Fibroblast of mammary gland (primary cell): ENCODE measurements at regions not wholly inside any gene's neighbourhood (a gene's known extent, or its start where the extent isn't known, plus 50 kb on each side); places are given as distances from the start of the nearest gene placed in this dataset.

Experiments
- DNase-seq: peaks from one replicate; pipeline ENCODE4 v3.0.0-alpha.2; 2010; ENCODE audit warnings: low read depth
- H3K4me3 ChIP-seq: 2 replicates; pipeline ENCODE4 v1.5.1; 2011; ENCODE audit warnings: low read depth, mild to moderate bottlenecking, low read length, moderate library complexity; ENCODE audit not compliant: control insufficient read depth
- CTCF ChIP-seq: conservative IDR thresholded peaks from 2 replicates; pipeline ENCODE4 v1.5.1; 2011; ENCODE audit warnings: low read depth, low read length, inconsistent platforms; ENCODE audit not compliant: control insufficient read depth, insufficient read depth

- no peak for DNase-seq
- H3K4me3 ChIP-seq = no peak overlapping the region
- no peak for TF ChIP-seq CTCF
These were observed 613.5 kb upstream of the SETBP1 start for GRCh38 chr18:44067186-44067585.

GRCh38 chr18:44075038-44075437 is 605.6 kb upstream of the SETBP1 start:
- no peak for TF ChIP-seq CTCF
- H3K4me3 ChIP-seq = no peak overlapping the region
- DNase-seq = peak; percentile 10

GRCh38 chr18:44079606-44080005 is 601.1 kb upstream of the SETBP1 start:
- peak; percentile 77 for DNase-seq
- no peak overlapping the region for H3K4me3 ChIP-seq
- TF ChIP-seq CTCF = no peak

- no peak for TF ChIP-seq CTCF
- no peak overlapping the region for H3K4me3 ChIP-seq
- DNase-seq = no peak
These were observed 600.6 kb upstream of the SETBP1 start for GRCh38 chr18:44080054-44080453.

- no peak for TF ChIP-seq CTCF
- no peak overlapping the region for H3K4me3 ChIP-seq
- DNase-seq = no peak
These were observed 591.0 kb upstream of the SETBP1 start for GRCh38 chr18:44089732-44090131.

GRCh38 chr18:44090453-44090852 is 590.2 kb upstream of the SETBP1 start:
- DNase-seq = no peak
- H3K4me3 ChIP-seq = no peak overlapping the region

More at GRCh38 chr18:44090453-44090852, 590.2 kb upstream of the SETBP1 start:
- TF ChIP-seq CTCF = no peak
